Left lung (tissue), 4 donors: ENCODE measurements at regions not wholly inside any gene's neighbourhood (a gene's known extent, or its start where the extent isn't known, plus 50 kb on each side); places are given as distances from the start of the nearest gene placed in this dataset.

Experiments used
- ATAC-seq: fragments of 200-7000 bp; cut with Tn5 transposase; one replicate; pipeline ENCODE4 v1.9.1; 2020; ENCODE audit warnings: moderate library complexity
- DNase-seq, 4 donors: peaks; one replicate each; pipeline ENCODE4 v3.0.0-alpha.2; 2013 to 2020
- H3K27ac ChIP-seq, 2 donors: fragments of 200-600 bp; sonication (generic) in 1 of 2; one replicate each; pipeline versions ENCODE4 v1.5.0 to v1.8.0; 2020 to 2021
- H3K27me3 ChIP-seq, 2 donors: fragments of 200-600 bp; sonication (generic) in 1 of 2; one replicate each; pipeline versions ENCODE4 v1.5.0 to v1.8.0; 2020 to 2021
- H3K36me3 ChIP-seq, 2 donors: fragments of 200-600 bp; sonication (generic) in 1 of 2; one replicate each; pipeline versions ENCODE4 v1.5.0 to v1.8.0; 2020 to 2021
- H3K4me1 ChIP-seq, 2 donors: fragments of 200-600 bp; one replicate each; pipeline ENCODE4 v1.8.0; 2021
- H3K4me3 ChIP-seq, 2 donors: fragments of 200-600 bp; sonication (generic) in 1 of 2; one replicate each; pipeline versions ENCODE4 v1.5.0 to v1.8.0; 2020 to 2021; ENCODE audit warnings: mild to moderate bottlenecking in 1 of 2
- H3K9me3 ChIP-seq, 2 donors: fragments of 200-600 bp; sonication (generic) in 1 of 2; one replicate each; pipeline versions ENCODE4 v1.5.0 to v1.8.0; 2020 to 2021
- intact Hi-C, 2 donors: fragments of 100-400 bp; cut with DNase I; formaldehyde crosslinking; loops; one replicate each; pipeline versions ENCODE4 v1.11.2 to v1.14.2; 2022
- TF ChIP-seq, protein P1 (sequence below), 2 donors: fragments of 200-600 bp; sonication (generic) in 1 of 2; IDR thresholded peaks; one replicate each; pipeline versions ENCODE4 v1.5.0 to v1.8.0; 2021; ENCODE audit warnings: antibody characterized with exemption in 2 of 2
- donor health status: DM: no; HTN: yes; CAD: no.
- donor health status: DM: no; HTN: no; CAD: no.

- TF ChIP-seq, protein P1, sequence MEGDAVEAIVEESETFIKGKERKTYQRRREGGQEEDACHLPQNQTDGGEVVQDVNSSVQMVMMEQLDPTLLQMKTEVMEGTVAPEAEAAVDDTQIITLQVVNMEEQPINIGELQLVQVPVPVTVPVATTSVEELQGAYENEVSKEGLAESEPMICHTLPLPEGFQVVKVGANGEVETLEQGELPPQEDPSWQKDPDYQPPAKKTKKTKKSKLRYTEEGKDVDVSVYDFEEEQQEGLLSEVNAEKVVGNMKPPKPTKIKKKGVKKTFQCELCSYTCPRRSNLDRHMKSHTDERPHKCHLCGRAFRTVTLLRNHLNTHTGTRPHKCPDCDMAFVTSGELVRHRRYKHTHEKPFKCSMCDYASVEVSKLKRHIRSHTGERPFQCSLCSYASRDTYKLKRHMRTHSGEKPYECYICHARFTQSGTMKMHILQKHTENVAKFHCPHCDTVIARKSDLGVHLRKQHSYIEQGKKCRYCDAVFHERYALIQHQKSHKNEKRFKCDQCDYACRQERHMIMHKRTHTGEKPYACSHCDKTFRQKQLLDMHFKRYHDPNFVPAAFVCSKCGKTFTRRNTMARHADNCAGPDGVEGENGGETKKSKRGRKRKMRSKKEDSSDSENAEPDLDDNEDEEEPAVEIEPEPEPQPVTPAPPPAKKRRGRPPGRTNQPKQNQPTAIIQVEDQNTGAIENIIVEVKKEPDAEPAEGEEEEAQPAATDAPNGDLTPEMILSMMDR (IDR thresholded peaks at IDR 0.05) = no peak
- Histone ChIP-seq H3K4me3 (no peak overlapping the region), H3K36me3 (no peaks in the 10 kb centered on the region), H3K27ac (no peak overlapping the region), H3K4me1 (no peaks in the 10 kb centered on the region), H3K9me3 (no peaks in the 10 kb centered on the region), H3K27me3 (no peaks in the 10 kb centered on the region)
- intact Hi-C loops = no loop called here
- ATAC-seq = peak; percentile 71
- DNase-seq = peak in 2 of 4 donors; percentile 37 to 52
Measured at GRCh38 chr6:91097364-91097763, 510.5 kb upstream of the MAP3K7 start.

DNA sequence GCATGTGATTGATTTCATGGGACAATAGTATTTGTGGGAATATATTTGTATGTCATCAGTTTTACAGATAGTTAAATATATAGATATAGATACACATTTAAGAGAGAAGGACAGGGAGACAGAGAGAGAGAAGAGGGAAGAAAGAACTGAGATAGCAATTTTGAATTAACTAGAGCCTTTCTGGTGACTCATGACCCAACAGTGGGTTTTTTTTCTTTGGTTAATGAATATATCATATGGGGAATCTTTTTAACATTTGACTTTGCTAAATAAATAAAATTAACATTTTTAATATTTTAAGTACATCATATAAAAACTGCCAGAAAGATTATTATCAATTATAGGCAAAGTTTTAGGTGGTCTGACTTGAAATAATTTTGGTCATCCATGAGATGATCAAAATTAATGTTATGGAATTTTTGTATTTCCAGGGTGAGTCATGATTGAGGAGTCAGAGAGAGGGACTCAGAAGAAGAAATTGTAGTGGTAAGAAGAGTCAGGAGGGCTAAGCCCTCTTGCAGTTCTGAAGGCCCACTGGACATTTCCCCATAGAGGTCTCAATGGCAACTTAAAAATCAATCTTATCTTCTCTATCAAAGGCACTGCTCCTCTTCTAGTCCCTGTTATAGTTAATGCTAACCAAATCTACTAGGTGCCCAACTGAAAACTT, 508.1 kb upstream of the MAP3K7 start:
- H3K4me3 ChIP-seq = no peak overlapping the region
- DNase-seq (no peak), ATAC-seq (no peak)
- intact Hi-C loops = no loop called here
- H3K4me1 ChIP-seq = no peaks in the 10 kb centered on the region
- no peaks in the 10 kb centered on the region for H3K9me3 ChIP-seq
- no peaks in the 10 kb centered on the region for H3K27me3 ChIP-seq
- TF ChIP-seq, protein P1 (IDR thresholded peaks at IDR 0.05) = no peak
- H3K27ac ChIP-seq = no peak overlapping the region
- no peaks in the 10 kb centered on the region for H3K36me3 ChIP-seq

DNA sequence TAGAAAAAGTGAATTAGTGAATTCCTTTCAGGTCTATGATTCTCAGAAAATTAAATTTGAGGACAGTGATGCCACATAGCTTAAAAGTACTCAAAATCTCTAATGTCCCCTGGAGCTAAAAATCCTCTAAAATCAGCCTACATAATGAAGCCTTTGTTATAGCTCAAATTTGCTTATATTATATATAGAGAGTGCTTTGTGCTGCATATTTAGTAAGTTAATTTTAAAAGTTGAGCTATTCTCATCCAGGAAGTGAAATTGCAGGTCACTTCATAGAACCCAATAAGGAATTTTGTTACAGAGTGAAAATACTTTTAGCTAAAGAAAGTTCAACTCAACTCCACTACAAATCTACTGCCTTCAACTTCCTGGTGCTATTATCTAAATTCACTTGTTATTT, 507.5 kb upstream of the MAP3K7 start:
- Histone ChIP-seq H3K27ac (no peak overlapping the region), H3K27me3 (no peaks in the 10 kb centered on the region), H3K9me3 (no peaks in the 10 kb centered on the region), H3K36me3 (no peaks in the 10 kb centered on the region), H3K4me3 (no peak overlapping the region), H3K4me1 (no peaks in the 10 kb centered on the region)
- TF ChIP-seq, protein P1 (IDR thresholded peaks at IDR 0.05) = no peak
- no peak for DNase-seq
- no peak for ATAC-seq
- intact Hi-C loops = no loop called here

DNA sequence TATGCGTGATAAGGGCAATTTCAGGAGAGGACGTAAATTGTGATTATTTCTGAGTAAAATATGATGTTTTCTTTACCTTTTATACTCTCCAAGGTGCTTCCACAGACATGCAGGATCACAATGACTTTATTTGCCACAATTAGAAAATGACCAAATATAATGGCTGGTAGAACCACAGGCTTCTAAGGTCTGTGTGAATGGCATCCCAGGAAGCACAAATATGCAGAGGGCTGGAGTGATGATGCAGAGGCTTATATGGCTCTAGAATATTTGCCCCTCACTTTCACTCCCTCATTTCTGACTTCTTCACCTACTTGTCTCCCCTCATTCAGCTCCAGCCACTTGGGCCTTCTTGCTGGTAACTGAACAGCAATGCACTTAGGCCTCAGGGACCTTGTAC, 502.1 kb upstream of the MAP3K7 start:
- Histone ChIP-seq H3K4me1 (no peaks in the 10 kb centered on the region), H3K36me3 (no peaks in the 10 kb centered on the region), H3K27me3 (no peaks in the 10 kb centered on the region), H3K9me3 (no peaks in the 10 kb centered on the region), H3K27ac (no peak overlapping the region), H3K4me3 (no peak overlapping the region)
- intact Hi-C loops = no loop called here
- ATAC-seq = no peak
- no peak for DNase-seq
- TF ChIP-seq, protein P1 (IDR thresholded peaks at IDR 0.05) = no peak

GRCh38 chr6:91088515-91088914, 501.6 kb upstream of the MAP3K7 start:
- H3K36me3 ChIP-seq = no peaks in the 10 kb centered on the region
- no peaks in the 10 kb centered on the region for H3K27me3 ChIP-seq
- no peaks in the 10 kb centered on the region for H3K4me1 ChIP-seq
- ATAC-seq (no peak), DNase-seq (no peak)
- intact Hi-C loops = no loop called here
- TF ChIP-seq, protein P1 (IDR thresholded peaks at IDR 0.05) = no peak
- no peaks in the 10 kb centered on the region for H3K9me3 ChIP-seq
- no peak overlapping the region for H3K27ac ChIP-seq
- no peak overlapping the region for H3K4me3 ChIP-seq
